22Rv1 (cell line): ENCODE measurements at regions not wholly inside any gene's neighbourhood (a gene's known extent, or its start where the extent isn't known, plus 50 kb on each side); places are given as distances from the start of the nearest gene placed in this dataset.

Experiments used
- H3K27ac ChIP-seq: fragments of 450-650 bp; 2 replicates; pipeline ENCODE4 v1.5.1; 2017
- CTCF ChIP-seq: fragments of 450-650 bp; IDR thresholded peaks from 2 replicates; pipeline ENCODE4 v1.5.1; 2017; ENCODE audit warnings: mild to moderate bottlenecking
- ZFX ChIP-seq: fragments of 450-650 bp; IDR thresholded peaks from 2 replicates; pipeline ENCODE4 v1.6.1; 2017; ENCODE audit warnings: antibody characterized with exemption, borderline replicate concordance

GRCh38 chr10:44723619-44724325 lies 187.4 kb upstream of the TMEM72 start:
- H3K27ac ChIP-seq: no peak overlapping the region
- no peak for TF ChIP-seq CTCF
- TF ChIP-seq ZFX: no peak

- TF ChIP-seq ZFX (no peak), CTCF (no peak)
- H3K27ac ChIP-seq: no peak overlapping the region
Observed at GRCh38 chr10:44724415-44725174, 186.5 kb upstream of the TMEM72 start.

- no peak overlapping the region for H3K27ac ChIP-seq
- TF ChIP-seq ZFX: no peak
Observed at GRCh38 chr10:44725404-44725803, 185.7 kb upstream of the TMEM72 start.

GRCh38 chr10:44731283-44731682 lies 179.9 kb upstream of the TMEM72 start:
- TF ChIP-seq ZFX: no peak
- H3K27ac ChIP-seq: no peak overlapping the region

- TF ChIP-seq CTCF (0 out of 2 replicates have a peak, but pooled peaks have one; percentile 8), ZFX (no peak)
- no peak overlapping the region for H3K27ac ChIP-seq
Observed at GRCh38 chr10:44733501-44734488, 177.3 kb upstream of the TMEM72 start.

GRCh38 chr10:44742248-44742647 lies 168.9 kb upstream of the TMEM72 start:
- H3K27ac ChIP-seq: no peak overlapping the region
- TF ChIP-seq ZFX: no peak
- TF ChIP-seq CTCF: no peak

- TF ChIP-seq CTCF: no peak
- no peak for TF ChIP-seq ZFX
- H3K27ac ChIP-seq: no peak overlapping the region
Observed at GRCh38 chr10:44743535-44743934, 167.6 kb upstream of the TMEM72 start.
